Testis (tissue), 2 donors: ENCODE measurements at regions not wholly inside any gene's neighbourhood (a gene's known extent, or its start where the extent isn't known, plus 50 kb on each side); places are given as distances from the start of the nearest gene placed in this dataset.

Experiments used
- DNase-seq: peaks from one replicate; pipeline ENCODE4 v3.0.0-alpha.2; 2019
- H3K27ac ChIP-seq, 2 donors: fragments of 200-600 bp; sonication (generic); one replicate each; pipeline ENCODE4 v1.5.1; 2019
- H3K27me3 ChIP-seq: fragments of 200-600 bp; sonication (generic); one replicate; pipeline ENCODE4 v1.5.1; 2019
- H3K36me3 ChIP-seq: fragments of 200-600 bp; sonication (generic); one replicate; pipeline ENCODE4 v1.5.1; 2017; ENCODE audit warnings: low read depth; ENCODE audit errors: missing control alignments
- H3K4me1 ChIP-seq: fragments of 200-600 bp; sonication (generic); one replicate; pipeline ENCODE4 v1.5.1; 2019
- H3K4me3 ChIP-seq, 2 donors: fragments of 200-600 bp; sonication (generic); one replicate each; pipeline ENCODE4 v1.5.1; 2017 to 2019
- H3K9me3 ChIP-seq: fragments of 200-600 bp; sonication (generic); one replicate; pipeline ENCODE4 v1.5.1; 2017
- CTCF ChIP-seq, 3 experiments: fragments of 450-650 bp in 2 of 3; fragments of 200-600 bp in 1 of 3; sonication (generic) in 1 of 3; IDR thresholded peaks; one replicate each; pipeline ENCODE4 v1.5.1; 2016 to 2019; ENCODE audit warnings: antibody characterized with exemption in 3 of 3, mild to moderate bottlenecking in 2 of 3, moderate library complexity in 1 of 3
- POLR2A ChIP-seq: fragments of 450-650 bp; IDR thresholded peaks from one replicate; pipeline ENCODE4 v1.6.1; 2017; ENCODE audit warnings: antibody characterized with exemption, mild to moderate bottlenecking, moderate library complexity
- WGBS, 2 donors: methylation state at CpG; one replicate each; pipeline ENCODE4 v1.1.5; 2018; 5-methylcytosine and 5-hydroxymethylcytosine counted together
- intact Hi-C: fragments of 100-400 bp; cut with DNase I; formaldehyde crosslinking; loops from one replicate; pipeline ENCODE4 v1.15.1; 2023; ENCODE audit warnings: low total_unique reads

GRCh38 chr5:52668544-52669185 is 119.1 kb upstream of the ITGA1 start:
- TF ChIP-seq POLR2A (no peak), CTCF (IDR thresholded peaks at IDR 0.05) (no peak)
- peak overlapping the region in 1 of 2 donors; percentile 19 for H3K4me3 ChIP-seq
- intact Hi-C loops, result no loop called here
- H3K27me3 ChIP-seq, result no peaks in the 10 kb centered on the region
- no peak overlapping the region for H3K27ac ChIP-seq
- H3K36me3 ChIP-seq, result no peaks in the 10 kb centered on the region
- H3K4me1 ChIP-seq, result no peaks in the 10 kb centered on the region
- 41 to 70% methylated on average over 18 to 20 of the region's 20 CpGs for WGBS, 2 donors
- H3K9me3 ChIP-seq, result no peaks in the 10 kb centered on the region
- DNase-seq, result peak; percentile 24

GRCh38 chr5:52672459-52672858 is 115.3 kb upstream of the ITGA1 start:
- Histone ChIP-seq H3K4me1 (no peaks in the 10 kb centered on the region), H3K4me3 (no peak overlapping the region), H3K27me3 (no peaks in the 10 kb centered on the region), H3K9me3 (no peaks in the 10 kb centered on the region), H3K36me3 (no peaks in the 10 kb centered on the region), H3K27ac (no peak overlapping the region)
- WGBS, 2 donors, result 66 to 71% methylated on average over 1 of the region's 1 CpG
- DNase-seq, result no peak
- TF ChIP-seq CTCF (IDR thresholded peaks at IDR 0.05), result no peak
- TF ChIP-seq POLR2A, result no peak
- intact Hi-C loops, result no loop called here

GRCh38 chr5:52673495-52673894 is 114.2 kb upstream of the ITGA1 start:
- DNase-seq, result no peak
- H3K4me1 ChIP-seq, result no peaks in the 10 kb centered on the region
- WGBS, 2 donors, result 64 to 84% methylated on average over 3 of the region's 3 CpGs
- intact Hi-C loops, result no loop called here
- H3K36me3 ChIP-seq, result no peaks in the 10 kb centered on the region
- H3K27ac ChIP-seq, result no peak overlapping the region
- no peaks in the 10 kb centered on the region for H3K27me3 ChIP-seq
- TF ChIP-seq POLR2A (no peak), CTCF (IDR thresholded peaks at IDR 0.05) (no peak)
- H3K4me3 ChIP-seq, result no peak overlapping the region
- H3K9me3 ChIP-seq, result no peaks in the 10 kb centered on the region

GRCh38 chr5:52674815-52675545 is 112.7 kb upstream of the ITGA1 start:
- Histone ChIP-seq H3K9me3 (no peaks in the 10 kb centered on the region), H3K27me3 (no peaks in the 10 kb centered on the region), H3K4me3 (no peak overlapping the region), H3K4me1 (no peaks in the 10 kb centered on the region), H3K27ac (no peak overlapping the region), H3K36me3 (no peaks in the 10 kb centered on the region)
- WGBS, 2 donors, result 76 to 77% methylated on average over 5 of the region's 5 CpGs
- no peak for DNase-seq
- intact Hi-C loops, result no loop called here
- no peak for TF ChIP-seq POLR2A
- TF ChIP-seq CTCF (IDR thresholded peaks at IDR 0.05), result no peak

GRCh38 chr5:52682492-52682891 is 105.2 kb upstream of the ITGA1 start:
- Histone ChIP-seq H3K27ac (no peak overlapping the region), H3K4me1 (no peaks in the 10 kb centered on the region), H3K9me3 (no peaks in the 10 kb centered on the region), H3K27me3 (no peaks in the 10 kb centered on the region), H3K36me3 (no peaks in the 10 kb centered on the region), H3K4me3 (no peak overlapping the region)
- DNase-seq, result no peak
- 80 to 85% methylated on average over 4 to 7 of the region's 7 CpGs for WGBS, 2 donors
- TF ChIP-seq CTCF (IDR thresholded peaks at IDR 0.05) (no peak), POLR2A (no peak)
- intact Hi-C loops, result no loop called here
